ENCODE measurements at regions not wholly inside any gene's neighbourhood (a gene's known extent, or its start where the extent isn't known, plus 50 kb on each side); places are given as distances from the start of the nearest gene placed in this dataset.

DNA sequence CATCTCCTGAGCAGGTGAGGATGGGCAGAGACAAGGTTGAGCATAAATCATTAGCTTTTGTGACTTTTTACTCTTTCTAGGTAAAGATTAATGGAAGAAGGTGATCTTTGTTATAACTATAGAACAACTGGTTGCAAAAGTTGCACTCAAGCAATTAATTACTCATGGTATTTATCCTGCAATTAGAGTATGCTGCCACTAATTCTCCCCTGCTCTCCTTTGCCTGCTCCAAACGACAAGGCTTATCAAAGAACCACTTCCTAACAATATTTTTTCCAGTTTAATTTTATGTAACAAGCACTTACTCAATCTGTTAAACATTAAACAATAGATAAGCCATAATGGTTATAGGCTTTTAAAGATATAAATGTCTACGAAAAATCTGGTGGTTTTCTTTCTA, 189.9 kb upstream of the PELI2 start:
- Histone ChIP-seq H3K36me3 (ENCODE audit: insufficient read depth) (no peaks in the 10 kb centered on the region), H3K4me1 (ENCODE audit: insufficient read depth) (peaks cover 9% of the 10 kb centered on the region), H3K4me3 (no peak overlapping the region), H2AFZ (no peak overlapping the region), H3K27me3 (ENCODE audit: insufficient read depth) (no peaks in the 10 kb centered on the region), H3F3A (replicated peaks; ENCODE audit: low read depth) (no peaks in the 10 kb centered on the region), H4K20me1 (replicated peaks; ENCODE audit: insufficient read depth) (no peaks in the 10 kb centered on the region), H3K79me2 (replicated peaks; ENCODE audit: insufficient read depth) (no peaks in the 10 kb centered on the region), H3K4me2 (no peak overlapping the region), H3K9me2 (ENCODE audit: insufficient read depth) (no peaks in the 10 kb centered on the region), H3K27ac (ENCODE audit: low read depth) (no peak overlapping the region)
- DNase-seq (ENCODE audit: low spot score) (no peak), ATAC-seq (no peak)
- Mint-ChIP-seq H3K27ac (no peak overlapping the region), H3K4me1 (peaks cover 15% of the 10 kb centered on the region; the same call in 2 of the 3 replicates), H3K36me3 (ENCODE audit: low read depth) (no peaks in the 10 kb centered on the region), H3K27me3 (ENCODE audit: insufficient read depth, low read depth, poor library complexity) (peaks cover 3% of the 10 kb centered on the region), H3K4me3 (no peak overlapping the region), H3K9me3 (no peaks in the 10 kb centered on the region; the same call in 2 of the 3 replicates)
- TF ChIP-seq, protein P1, sequence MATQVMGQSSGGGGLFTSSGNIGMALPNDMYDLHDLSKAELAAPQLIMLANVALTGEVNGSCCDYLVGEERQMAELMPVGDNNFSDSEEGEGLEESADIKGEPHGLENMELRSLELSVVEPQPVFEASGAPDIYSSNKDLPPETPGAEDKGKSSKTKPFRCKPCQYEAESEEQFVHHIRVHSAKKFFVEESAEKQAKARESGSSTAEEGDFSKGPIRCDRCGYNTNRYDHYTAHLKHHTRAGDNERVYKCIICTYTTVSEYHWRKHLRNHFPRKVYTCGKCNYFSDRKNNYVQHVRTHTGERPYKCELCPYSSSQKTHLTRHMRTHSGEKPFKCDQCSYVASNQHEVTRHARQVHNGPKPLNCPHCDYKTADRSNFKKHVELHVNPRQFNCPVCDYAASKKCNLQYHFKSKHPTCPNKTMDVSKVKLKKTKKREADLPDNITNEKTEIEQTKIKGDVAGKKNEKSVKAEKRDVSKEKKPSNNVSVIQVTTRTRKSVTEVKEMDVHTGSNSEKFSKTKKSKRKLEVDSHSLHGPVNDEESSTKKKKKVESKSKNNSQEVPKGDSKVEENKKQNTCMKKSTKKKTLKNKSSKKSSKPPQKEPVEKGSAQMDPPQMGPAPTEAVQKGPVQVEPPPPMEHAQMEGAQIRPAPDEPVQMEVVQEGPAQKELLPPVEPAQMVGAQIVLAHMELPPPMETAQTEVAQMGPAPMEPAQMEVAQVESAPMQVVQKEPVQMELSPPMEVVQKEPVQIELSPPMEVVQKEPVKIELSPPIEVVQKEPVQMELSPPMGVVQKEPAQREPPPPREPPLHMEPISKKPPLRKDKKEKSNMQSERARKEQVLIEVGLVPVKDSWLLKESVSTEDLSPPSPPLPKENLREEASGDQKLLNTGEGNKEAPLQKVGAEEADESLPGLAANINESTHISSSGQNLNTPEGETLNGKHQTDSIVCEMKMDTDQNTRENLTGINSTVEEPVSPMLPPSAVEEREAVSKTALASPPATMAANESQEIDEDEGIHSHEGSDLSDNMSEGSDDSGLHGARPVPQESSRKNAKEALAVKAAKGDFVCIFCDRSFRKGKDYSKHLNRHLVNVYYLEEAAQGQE (IDR thresholded peaks at IDR 0.05; ENCODE audit: unreplicated experiment), result no peak
- no peak for TF ChIP-seq CREB1 (CRISPR knock-in tag; IDR thresholded peaks at IDR 0.05; ENCODE audit: low read depth)
- TF ChIP-seq, protein P2, sequence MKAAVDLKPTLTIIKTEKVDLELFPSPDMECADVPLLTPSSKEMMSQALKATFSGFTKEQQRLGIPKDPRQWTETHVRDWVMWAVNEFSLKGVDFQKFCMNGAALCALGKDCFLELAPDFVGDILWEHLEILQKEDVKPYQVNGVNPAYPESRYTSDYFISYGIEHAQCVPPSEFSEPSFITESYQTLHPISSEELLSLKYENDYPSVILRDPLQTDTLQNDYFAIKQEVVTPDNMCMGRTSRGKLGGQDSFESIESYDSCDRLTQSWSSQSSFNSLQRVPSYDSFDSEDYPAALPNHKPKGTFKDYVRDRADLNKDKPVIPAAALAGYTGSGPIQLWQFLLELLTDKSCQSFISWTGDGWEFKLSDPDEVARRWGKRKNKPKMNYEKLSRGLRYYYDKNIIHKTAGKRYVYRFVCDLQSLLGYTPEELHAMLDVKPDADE (IDR thresholded peaks at IDR 0.05), result no peak
- no peak for TF ChIP-seq ZNF331 (CRISPR knock-in tag; IDR thresholded peaks at IDR 0.05; ENCODE audit: low read depth)
- no peak for TF ChIP-seq EZH2 (IDR thresholded peaks at IDR 0.05; ENCODE audit: low read depth, unreplicated experiment)
- TF ChIP-seq POLR2AphosphoS5 (IDR thresholded peaks at IDR 0.05; ENCODE audit: low read depth), result no peak
- no peak for TF ChIP-seq STAT1 (IDR thresholded peaks at IDR 0.05; ENCODE audit: unreplicated experiment)
- TF ChIP-seq EZH2phosphoT487 (IDR thresholded peaks at IDR 0.05; ENCODE audit: unreplicated experiment), result no peak
- no peak for TF ChIP-seq ZNF114 (CRISPR knock-in tag; IDR thresholded peaks at IDR 0.05)
- TF ChIP-seq, protein P3, sequence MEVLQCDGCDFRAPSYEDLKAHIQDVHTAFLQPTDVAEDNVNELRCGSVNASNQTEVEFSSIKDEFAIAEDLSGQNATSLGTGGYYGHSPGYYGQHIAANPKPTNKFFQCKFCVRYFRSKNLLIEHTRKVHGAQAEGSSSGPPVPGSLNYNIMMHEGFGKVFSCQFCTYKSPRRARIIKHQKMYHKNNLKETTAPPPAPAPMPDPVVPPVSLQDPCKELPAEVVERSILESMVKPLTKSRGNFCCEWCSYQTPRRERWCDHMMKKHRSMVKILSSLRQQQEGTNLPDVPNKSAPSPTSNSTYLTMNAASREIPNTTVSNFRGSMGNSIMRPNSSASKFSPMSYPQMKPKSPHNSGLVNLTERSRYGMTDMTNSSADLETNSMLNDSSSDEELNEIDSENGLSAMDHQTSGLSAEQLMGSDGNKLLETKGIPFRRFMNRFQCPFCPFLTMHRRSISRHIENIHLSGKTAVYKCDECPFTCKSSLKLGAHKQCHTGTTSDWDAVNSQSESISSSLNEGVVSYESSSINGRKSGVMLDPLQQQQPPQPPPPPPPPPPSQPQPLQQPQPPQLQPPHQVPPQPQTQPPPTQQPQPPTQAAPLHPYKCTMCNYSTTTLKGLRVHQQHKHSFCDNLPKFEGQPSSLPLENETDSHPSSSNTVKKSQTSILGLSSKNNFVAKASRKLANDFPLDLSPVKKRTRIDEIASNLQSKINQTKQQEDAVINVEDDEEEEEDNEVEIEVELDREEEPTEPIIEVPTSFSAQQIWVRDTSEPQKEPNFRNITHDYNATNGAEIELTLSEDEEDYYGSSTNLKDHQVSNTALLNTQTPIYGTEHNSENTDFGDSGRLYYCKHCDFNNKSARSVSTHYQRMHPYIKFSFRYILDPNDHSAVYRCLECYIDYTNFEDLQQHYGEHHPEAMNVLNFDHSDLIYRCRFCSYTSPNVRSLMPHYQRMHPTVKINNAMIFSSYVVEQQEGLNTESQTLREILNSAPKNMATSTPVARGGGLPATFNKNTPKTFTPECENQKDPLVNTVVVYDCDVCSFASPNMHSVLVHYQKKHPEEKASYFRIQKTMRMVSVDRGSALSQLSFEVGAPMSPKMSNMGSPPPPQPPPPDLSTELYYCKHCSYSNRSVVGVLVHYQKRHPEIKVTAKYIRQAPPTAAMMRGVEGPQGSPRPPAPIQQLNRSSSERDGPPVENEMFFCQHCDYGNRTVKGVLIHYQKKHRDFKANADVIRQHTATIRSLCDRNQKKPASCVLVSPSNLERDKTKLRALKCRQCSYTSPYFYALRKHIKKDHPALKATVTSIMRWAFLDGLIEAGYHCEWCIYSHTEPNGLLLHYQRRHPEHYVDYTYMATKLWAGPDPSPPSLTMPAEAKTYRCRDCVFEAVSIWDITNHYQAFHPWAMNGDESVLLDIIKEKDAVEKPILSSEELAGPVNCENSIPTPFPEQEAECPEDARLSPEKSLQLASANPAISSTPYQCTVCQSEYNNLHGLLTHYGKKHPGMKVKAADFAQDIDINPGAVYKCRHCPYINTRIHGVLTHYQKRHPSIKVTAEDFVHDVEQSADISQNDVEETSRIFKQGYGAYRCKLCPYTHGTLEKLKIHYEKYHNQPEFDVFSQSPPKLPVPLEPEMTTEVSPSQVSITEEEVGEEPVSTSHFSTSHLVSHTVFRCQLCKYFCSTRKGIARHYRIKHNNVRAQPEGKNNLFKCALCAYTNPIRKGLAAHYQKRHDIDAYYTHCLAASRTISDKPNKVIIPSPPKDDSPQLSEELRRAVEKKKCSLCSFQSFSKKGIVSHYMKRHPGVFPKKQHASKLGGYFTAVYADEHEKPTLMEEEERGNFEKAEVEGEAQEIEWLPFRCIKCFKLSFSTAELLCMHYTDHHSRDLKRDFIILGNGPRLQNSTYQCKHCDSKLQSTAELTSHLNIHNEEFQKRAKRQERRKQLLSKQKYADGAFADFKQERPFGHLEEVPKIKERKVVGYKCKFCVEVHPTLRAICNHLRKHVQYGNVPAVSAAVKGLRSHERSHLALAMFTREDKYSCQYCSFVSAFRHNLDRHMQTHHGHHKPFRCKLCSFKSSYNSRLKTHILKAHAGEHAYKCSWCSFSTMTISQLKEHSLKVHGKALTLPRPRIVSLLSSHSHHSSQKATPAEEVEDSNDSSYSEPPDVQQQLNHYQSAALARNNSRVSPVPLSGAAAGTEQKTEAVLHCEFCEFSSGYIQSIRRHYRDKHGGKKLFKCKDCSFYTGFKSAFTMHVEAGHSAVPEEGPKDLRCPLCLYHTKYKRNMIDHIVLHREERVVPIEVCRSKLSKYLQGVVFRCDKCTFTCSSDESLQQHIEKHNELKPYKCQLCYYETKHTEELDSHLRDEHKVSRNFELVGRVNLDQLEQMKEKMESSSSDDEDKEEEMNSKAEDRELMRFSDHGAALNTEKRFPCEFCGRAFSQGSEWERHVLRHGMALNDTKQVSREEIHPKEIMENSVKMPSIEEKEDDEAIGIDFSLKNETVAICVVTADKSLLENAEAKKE (CRISPR knock-in tag; IDR thresholded peaks at IDR 0.05), result no peak
- TF ChIP-seq, protein P4, sequence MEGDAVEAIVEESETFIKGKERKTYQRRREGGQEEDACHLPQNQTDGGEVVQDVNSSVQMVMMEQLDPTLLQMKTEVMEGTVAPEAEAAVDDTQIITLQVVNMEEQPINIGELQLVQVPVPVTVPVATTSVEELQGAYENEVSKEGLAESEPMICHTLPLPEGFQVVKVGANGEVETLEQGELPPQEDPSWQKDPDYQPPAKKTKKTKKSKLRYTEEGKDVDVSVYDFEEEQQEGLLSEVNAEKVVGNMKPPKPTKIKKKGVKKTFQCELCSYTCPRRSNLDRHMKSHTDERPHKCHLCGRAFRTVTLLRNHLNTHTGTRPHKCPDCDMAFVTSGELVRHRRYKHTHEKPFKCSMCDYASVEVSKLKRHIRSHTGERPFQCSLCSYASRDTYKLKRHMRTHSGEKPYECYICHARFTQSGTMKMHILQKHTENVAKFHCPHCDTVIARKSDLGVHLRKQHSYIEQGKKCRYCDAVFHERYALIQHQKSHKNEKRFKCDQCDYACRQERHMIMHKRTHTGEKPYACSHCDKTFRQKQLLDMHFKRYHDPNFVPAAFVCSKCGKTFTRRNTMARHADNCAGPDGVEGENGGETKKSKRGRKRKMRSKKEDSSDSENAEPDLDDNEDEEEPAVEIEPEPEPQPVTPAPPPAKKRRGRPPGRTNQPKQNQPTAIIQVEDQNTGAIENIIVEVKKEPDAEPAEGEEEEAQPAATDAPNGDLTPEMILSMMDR (conservative IDR thresholded peaks at IDR 0.05; ENCODE audit: low read depth in 2 of 2), result no peak
- no peak for TF ChIP-seq JUNB (IDR thresholded peaks at IDR 0.05; ENCODE audit: unreplicated experiment)
- TF ChIP-seq NANOG (IDR thresholded peaks at IDR 0.05; ENCODE audit: borderline replicate concordance), result no peak

Data from GM23338 (cell line).